ENCODE measurements at regions not wholly inside any gene's neighbourhood (a gene's known extent, or its start where the extent isn't known, plus 50 kb on each side); places are given as distances from the start of the nearest gene placed in this dataset.

DNA sequence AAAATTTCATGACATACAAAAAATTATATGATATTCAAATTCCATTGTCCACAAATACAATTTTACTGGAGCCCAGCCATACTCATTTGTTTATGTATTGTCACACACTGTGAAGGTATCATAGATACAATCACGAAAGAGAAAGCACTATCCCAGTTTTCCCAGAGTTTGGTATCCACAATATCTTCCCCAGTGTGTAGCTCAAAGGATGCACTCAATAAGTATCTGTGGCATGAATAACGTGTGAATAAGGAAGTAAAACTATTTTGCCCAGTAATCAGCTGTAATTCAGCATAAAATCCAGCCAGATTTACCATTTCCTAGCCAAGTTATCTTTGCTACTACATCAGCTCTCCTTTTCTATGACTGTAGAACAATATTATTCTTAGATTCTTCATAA lies 131.3 kb upstream of the KCNMB2 start:
- no peaks in the 10 kb centered on the region for H4K20me1 ChIP-seq (ENCODE audit: control insufficient read depth, insufficient read depth, low read depth, low read length)
- TF ChIP-seq EZH2phosphoT487 (IDR thresholded peaks at IDR 0.05; ENCODE audit: borderline replicate concordance, low read length), result no peak
- TF ChIP-seq CTCF (IDR thresholded peaks at IDR 0.05; ENCODE audit: low read depth, low read length, poor library complexity, severe bottlenecking), result no peak
- no peaks in the 10 kb centered on the region for H3K36me3 ChIP-seq (ENCODE audit: control insufficient read depth, low read length)
- no peaks in the 10 kb centered on the region for H3K9me2 ChIP-seq (replicated peaks; ENCODE audit: control insufficient read depth, low read length)
- no peaks in the 10 kb centered on the region for H3K4me1 ChIP-seq (ENCODE audit: control insufficient read depth, low read length)
- no peak overlapping the region for H3K4me2 ChIP-seq (ENCODE audit: low read length)
- H3F3A ChIP-seq (ENCODE audit: control insufficient read depth, insufficient read depth), result no peaks in the 10 kb centered on the region
- no peak overlapping the region for H3K4me3 ChIP-seq (ENCODE audit: low read length)
- H3K27ac ChIP-seq (ENCODE audit: low read depth, low read length), result no peak overlapping the region
- no peaks in the 10 kb centered on the region for H3K79me2 ChIP-seq (ENCODE audit: control insufficient read depth, low read length)
- no peaks in the 10 kb centered on the region for H3K9me3 ChIP-seq (ENCODE audit: control insufficient read depth, insufficient read depth, low read length)
- H3K27me3 ChIP-seq (ENCODE audit: control insufficient read depth, low read length), result no peaks in the 10 kb centered on the region

GRCh38 chr3:178405531-178405930 lies 130.7 kb upstream of the KCNMB2 start:
- Histone ChIP-seq H3K4me3 (ENCODE audit: low read length) (no peak overlapping the region), H3K36me3 (ENCODE audit: control insufficient read depth, low read length) (no peaks in the 10 kb centered on the region), H3K79me2 (ENCODE audit: control insufficient read depth, low read length) (no peaks in the 10 kb centered on the region), H4K20me1 (ENCODE audit: control insufficient read depth, insufficient read depth, low read depth, low read length) (no peaks in the 10 kb centered on the region), H3K4me1 (ENCODE audit: control insufficient read depth, low read length) (no peaks in the 10 kb centered on the region), H3K27ac (ENCODE audit: low read depth, low read length) (no peak overlapping the region), H3K27me3 (ENCODE audit: control insufficient read depth, low read length) (no peaks in the 10 kb centered on the region), H3F3A (ENCODE audit: control insufficient read depth, insufficient read depth) (no peaks in the 10 kb centered on the region), H3K9me2 (replicated peaks; ENCODE audit: control insufficient read depth, low read length) (no peaks in the 10 kb centered on the region), H3K9me3 (ENCODE audit: control insufficient read depth, insufficient read depth, low read length) (no peaks in the 10 kb centered on the region), H3K4me2 (ENCODE audit: low read length) (no peak overlapping the region)
- TF ChIP-seq EZH2phosphoT487 (IDR thresholded peaks at IDR 0.05; ENCODE audit: borderline replicate concordance, low read length) (no peak), CTCF (IDR thresholded peaks at IDR 0.05; ENCODE audit: low read depth, low read length, poor library complexity, severe bottlenecking) (no peak)

DNA sequence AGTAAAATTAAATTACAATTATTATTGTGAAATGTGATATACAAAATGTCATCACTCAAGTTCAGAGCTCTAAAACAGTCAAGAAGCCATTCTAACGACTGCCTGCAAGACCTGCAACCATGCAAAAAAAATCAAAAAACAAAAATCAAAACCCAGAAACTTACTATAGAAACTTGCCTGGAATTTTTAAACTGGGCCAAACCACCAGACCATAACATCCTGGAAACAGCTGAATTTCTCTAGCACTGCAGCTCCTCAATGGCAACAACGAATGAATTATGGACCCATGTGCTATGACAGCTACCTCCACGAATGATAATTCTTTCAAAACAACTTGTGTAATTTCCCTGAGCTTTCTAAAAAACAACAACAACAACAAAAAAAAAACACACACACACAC lies 130.0 kb upstream of the KCNMB2 start:
- Histone ChIP-seq H3K79me2 (ENCODE audit: control insufficient read depth, low read length) (no peaks in the 10 kb centered on the region), H3K9me3 (ENCODE audit: control insufficient read depth, insufficient read depth, low read length) (no peaks in the 10 kb centered on the region), H3F3A (ENCODE audit: control insufficient read depth, insufficient read depth) (no peaks in the 10 kb centered on the region), H3K4me1 (ENCODE audit: control insufficient read depth, low read length) (no peaks in the 10 kb centered on the region), H3K4me2 (ENCODE audit: low read length) (no peak overlapping the region), H3K4me3 (ENCODE audit: low read length) (no peak overlapping the region), H4K20me1 (ENCODE audit: control insufficient read depth, insufficient read depth, low read depth, low read length) (no peaks in the 10 kb centered on the region), H3K27ac (ENCODE audit: low read depth, low read length) (no peak overlapping the region), H3K36me3 (ENCODE audit: control insufficient read depth, low read length) (no peaks in the 10 kb centered on the region), H3K27me3 (ENCODE audit: control insufficient read depth, low read length) (no peaks in the 10 kb centered on the region), H3K9me2 (replicated peaks; ENCODE audit: control insufficient read depth, low read length) (no peaks in the 10 kb centered on the region)
- TF ChIP-seq EZH2phosphoT487 (IDR thresholded peaks at IDR 0.05; ENCODE audit: borderline replicate concordance, low read length) (no peak), CTCF (IDR thresholded peaks at IDR 0.05; ENCODE audit: low read depth, low read length, poor library complexity, severe bottlenecking) (no peak)

GRCh38 chr3:178415384-178415783 lies 120.9 kb upstream of the KCNMB2 start:
- H3F3A ChIP-seq (ENCODE audit: control insufficient read depth, insufficient read depth), result no peaks in the 10 kb centered on the region
- H3K9me3 ChIP-seq (ENCODE audit: control insufficient read depth, insufficient read depth, low read length), result no peaks in the 10 kb centered on the region
- no peaks in the 10 kb centered on the region for H4K20me1 ChIP-seq (ENCODE audit: control insufficient read depth, insufficient read depth, low read depth, low read length)
- H3K27ac ChIP-seq (ENCODE audit: low read depth, low read length), result no peak overlapping the region
- H3K36me3 ChIP-seq (ENCODE audit: control insufficient read depth, low read length), result no peaks in the 10 kb centered on the region
- H3K27me3 ChIP-seq (ENCODE audit: control insufficient read depth, low read length), result no peaks in the 10 kb centered on the region
- TF ChIP-seq CTCF (IDR thresholded peaks at IDR 0.05; ENCODE audit: low read depth, low read length, poor library complexity, severe bottlenecking), result no peak
- no peak for TF ChIP-seq EZH2phosphoT487 (IDR thresholded peaks at IDR 0.05; ENCODE audit: borderline replicate concordance, low read length)
- no peak overlapping the region for H3K4me3 ChIP-seq (ENCODE audit: low read length)
- no peaks in the 10 kb centered on the region for H3K4me1 ChIP-seq (ENCODE audit: control insufficient read depth, low read length)
- no peak overlapping the region for H3K4me2 ChIP-seq (ENCODE audit: low read length)
- no peaks in the 10 kb centered on the region for H3K9me2 ChIP-seq (replicated peaks; ENCODE audit: control insufficient read depth, low read length)
- no peaks in the 10 kb centered on the region for H3K79me2 ChIP-seq (ENCODE audit: control insufficient read depth, low read length)
